B cell (primary cell): ENCODE measurements at regions not wholly inside any gene's neighbourhood (a gene's known extent, or its start where the extent isn't known, plus 50 kb on each side); places are given as distances from the start of the nearest gene placed in this dataset.

Experiments used
- CTCF ChIP-seq: fragments of 200-600 bp; IDR thresholded peaks from one replicate; pipeline ENCODE4 v1.8.0; 2022; ENCODE audit warnings: antibody characterized with exemption, mild to moderate bottlenecking
- EZH2 ChIP-seq: IDR thresholded peaks from 2 replicates; pipeline ENCODE4 v1.6.1; 2012; ENCODE audit warnings: borderline replicate concordance, low read depth, mild to moderate bottlenecking, moderate library complexity, low read length; ENCODE audit not compliant: insufficient read depth, poor library complexity, severe bottlenecking

DNA sequence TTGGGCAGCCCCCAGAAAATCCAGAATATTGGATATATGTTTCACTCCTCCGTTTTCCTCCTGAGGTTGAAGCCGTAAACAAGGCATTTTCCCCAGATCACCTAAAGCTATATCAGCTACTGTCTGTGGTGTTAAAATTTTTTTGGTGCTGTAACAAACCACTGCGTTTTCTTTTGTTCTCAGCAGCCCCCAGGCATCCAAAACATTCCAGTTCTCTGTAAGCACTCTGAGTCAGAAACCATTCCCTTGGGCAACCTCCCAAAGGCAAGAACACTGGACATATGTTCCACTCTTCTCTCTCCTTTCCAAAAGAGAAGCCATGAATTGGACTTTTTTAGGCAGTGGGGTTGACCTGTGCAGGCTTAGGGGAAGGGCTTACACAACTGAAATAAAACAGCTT lies 310.9 kb downstream of the MID1IP1 start:
- TF ChIP-seq CTCF: no peak
- no peak for TF ChIP-seq EZH2
